RWPE2 (cell line): ENCODE measurements at regions not wholly inside any gene's neighbourhood (a gene's known extent, or its start where the extent isn't known, plus 50 kb on each side); places are given as distances from the start of the nearest gene placed in this dataset.

ENCODE experiments used
- ATAC-seq: fragments of 200-7000 bp; cut with Tn5 transposase; 3 replicates; pipeline ENCODE4 v1.9.1; 2021; ENCODE audit warnings: low read depth
- DNase-seq: peaks from one replicate; pipeline ENCODE4 v3.0.0-alpha.2; 2020; ENCODE audit warnings: low spot score
- H3K27ac ChIP-seq: fragments of 450-650 bp; 2 replicates; pipeline ENCODE4 v1.5.1; 2017; ENCODE audit warnings: mild to moderate bottlenecking; ENCODE audit not compliant: poor library complexity, severe bottlenecking
- H3K27me3 ChIP-seq: fragments of 250-450 bp; sonication (Bioruptor Pico); 2 replicates; pipeline ENCODE4 v1.5.1; 2021; ENCODE audit warnings: mild to moderate bottlenecking, moderate library complexity; ENCODE audit not compliant: insufficient read depth, poor library complexity, severe bottlenecking
- H3K36me3 ChIP-seq: fragments of 250-450 bp; sonication (Bioruptor Pico); 2 replicates; pipeline ENCODE4 v1.5.1; 2020; ENCODE audit warnings: low read depth, mild to moderate bottlenecking, moderate library complexity
- H3K4me1 ChIP-seq: fragments of 250-450 bp; sonication (Bioruptor Pico); 2 replicates; pipeline ENCODE4 v1.5.1; 2021; ENCODE audit warnings: mild to moderate bottlenecking, moderate library complexity; ENCODE audit not compliant: insufficient read depth, poor library complexity, severe bottlenecking
- H3K4me3 ChIP-seq: fragments of 250-450 bp; sonication (Bioruptor Pico); 2 replicates; pipeline ENCODE4 v1.5.1; 2021; ENCODE audit warnings: mild to moderate bottlenecking, moderate library complexity; ENCODE audit not compliant: severe bottlenecking
- H3K9me3 ChIP-seq: fragments of 250-450 bp; sonication (Bioruptor Pico); 2 replicates; pipeline ENCODE4 v1.5.1; 2021; ENCODE audit warnings: mild to moderate bottlenecking, moderate library complexity; ENCODE audit not compliant: severe bottlenecking
- CTCF ChIP-seq: fragments of 450-650 bp; IDR thresholded peaks from one replicate; pipeline ENCODE4 v1.5.1; 2017; ENCODE audit warnings: mild to moderate bottlenecking, moderate library complexity; ENCODE audit not compliant: poor library complexity, severe bottlenecking

- DNase-seq (no peak), ATAC-seq (no peak)
- no peak for TF ChIP-seq CTCF
- Histone ChIP-seq H3K9me3 (no peaks in the 10 kb centered on the region), H3K4me1 (no peaks in the 10 kb centered on the region), H3K4me3 (no peak overlapping the region), H3K27me3 (peaks cover 3% of the 10 kb centered on the region), H3K27ac (no peak overlapping the region), H3K36me3 (no peaks in the 10 kb centered on the region)
Observed at GRCh38 chr2:35301369-35301768, 1054.2 kb upstream of the CRIM1 start.

- Histone ChIP-seq H3K27me3 (no peaks in the 10 kb centered on the region), H3K27ac (no peak overlapping the region), H3K36me3 (no peaks in the 10 kb centered on the region), H3K9me3 (no peaks in the 10 kb centered on the region), H3K4me1 (no peaks in the 10 kb centered on the region), H3K4me3 (no peak overlapping the region)
- no peak for TF ChIP-seq CTCF
- DNase-seq (no peak), ATAC-seq (0 out of 3 replicates have a peak, but pooled peaks have one; percentile 14)
Observed at GRCh38 chr2:35298493-35298892, 1057.1 kb upstream of the CRIM1 start.

GRCh38 chr2:35297403-35297802 is 1058.2 kb upstream of the CRIM1 start:
- no peak for TF ChIP-seq CTCF
- ATAC-seq (no peak), DNase-seq (no peak)
- Histone ChIP-seq H3K4me3 (no peak overlapping the region), H3K4me1 (no peaks in the 10 kb centered on the region), H3K9me3 (no peaks in the 10 kb centered on the region), H3K27me3 (no peaks in the 10 kb centered on the region), H3K27ac (no peak overlapping the region), H3K36me3 (no peaks in the 10 kb centered on the region)

DNA sequence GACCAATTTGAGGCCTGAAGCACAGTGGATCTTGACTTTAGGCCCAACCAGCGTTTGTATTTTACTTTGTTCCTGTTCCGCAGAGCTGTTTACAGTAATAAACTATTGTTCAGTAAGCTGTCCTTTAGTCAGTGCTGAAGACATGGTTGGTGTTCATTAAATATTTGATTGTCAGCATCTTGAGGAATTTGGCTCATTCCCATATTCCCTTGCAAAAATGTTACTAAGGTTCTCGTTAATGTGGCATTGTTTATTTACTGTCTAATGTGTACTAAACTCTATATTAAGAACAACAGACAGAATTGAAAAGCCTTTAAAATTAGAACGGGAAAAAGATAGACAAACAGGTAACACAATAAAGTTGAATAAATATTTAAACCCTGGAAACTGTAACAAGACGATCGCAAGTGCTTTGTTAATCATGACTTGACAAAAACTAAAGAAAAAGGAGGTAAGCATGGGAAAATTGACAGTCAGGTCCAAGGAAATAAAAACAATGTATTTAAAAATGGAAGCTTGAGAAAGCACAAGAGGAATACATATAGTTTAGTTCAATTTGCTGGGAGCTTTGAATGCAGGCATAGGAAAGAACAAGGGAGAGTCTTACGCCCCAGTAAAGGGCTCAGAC is 1060.8 kb upstream of the CRIM1 start:
- no peak for DNase-seq
- Histone ChIP-seq H3K27ac (no peak overlapping the region), H3K9me3 (no peaks in the 10 kb centered on the region), H3K4me1 (no peaks in the 10 kb centered on the region), H3K36me3 (no peaks in the 10 kb centered on the region), H3K4me3 (no peak overlapping the region), H3K27me3 (no peaks in the 10 kb centered on the region)
- TF ChIP-seq CTCF: no peak
- no peak for ATAC-seq

DNA sequence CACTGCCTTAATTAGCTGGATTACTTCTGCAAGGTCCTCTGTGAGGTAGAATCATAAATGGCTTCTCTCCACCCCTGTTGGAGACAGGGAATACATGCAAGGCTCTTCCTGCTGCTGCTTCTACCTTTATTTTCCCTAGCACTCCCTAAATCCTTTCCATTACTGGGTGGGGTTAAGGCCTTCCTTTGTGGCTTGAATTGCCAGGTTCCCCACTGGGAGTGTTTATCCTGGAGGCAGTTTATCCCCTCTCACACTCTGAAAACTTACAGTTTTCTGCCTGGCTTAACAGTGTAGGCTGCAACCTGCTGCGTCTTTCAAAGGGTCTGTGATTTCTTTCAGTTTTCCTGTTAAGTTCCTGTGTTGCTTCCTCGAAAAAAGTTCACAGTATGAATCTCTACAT is 1062.3 kb upstream of the CRIM1 start:
- DNase-seq: no peak
- Histone ChIP-seq H3K36me3 (no peaks in the 10 kb centered on the region), H3K27me3 (no peaks in the 10 kb centered on the region), H3K4me1 (no peaks in the 10 kb centered on the region), H3K9me3 (no peaks in the 10 kb centered on the region), H3K4me3 (no peak overlapping the region), H3K27ac (no peak overlapping the region)
- ATAC-seq: no peak
- no peak for TF ChIP-seq CTCF
